ENCODE measurements at regions not wholly inside any gene's neighbourhood (a gene's known extent, or its start where the extent isn't known, plus 50 kb on each side); places are given as distances from the start of the nearest gene placed in this dataset.

- TF ChIP-seq, protein P1, sequence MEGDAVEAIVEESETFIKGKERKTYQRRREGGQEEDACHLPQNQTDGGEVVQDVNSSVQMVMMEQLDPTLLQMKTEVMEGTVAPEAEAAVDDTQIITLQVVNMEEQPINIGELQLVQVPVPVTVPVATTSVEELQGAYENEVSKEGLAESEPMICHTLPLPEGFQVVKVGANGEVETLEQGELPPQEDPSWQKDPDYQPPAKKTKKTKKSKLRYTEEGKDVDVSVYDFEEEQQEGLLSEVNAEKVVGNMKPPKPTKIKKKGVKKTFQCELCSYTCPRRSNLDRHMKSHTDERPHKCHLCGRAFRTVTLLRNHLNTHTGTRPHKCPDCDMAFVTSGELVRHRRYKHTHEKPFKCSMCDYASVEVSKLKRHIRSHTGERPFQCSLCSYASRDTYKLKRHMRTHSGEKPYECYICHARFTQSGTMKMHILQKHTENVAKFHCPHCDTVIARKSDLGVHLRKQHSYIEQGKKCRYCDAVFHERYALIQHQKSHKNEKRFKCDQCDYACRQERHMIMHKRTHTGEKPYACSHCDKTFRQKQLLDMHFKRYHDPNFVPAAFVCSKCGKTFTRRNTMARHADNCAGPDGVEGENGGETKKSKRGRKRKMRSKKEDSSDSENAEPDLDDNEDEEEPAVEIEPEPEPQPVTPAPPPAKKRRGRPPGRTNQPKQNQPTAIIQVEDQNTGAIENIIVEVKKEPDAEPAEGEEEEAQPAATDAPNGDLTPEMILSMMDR (conservative IDR thresholded peaks at IDR 0.05; ENCODE audit: low read depth, low read length) = no peak
- no peak overlapping the region for H3K4me3 ChIP-seq (ENCODE audit: low read length)
- no peak for DNase-seq (ENCODE audit: low read depth)
Observed at GRCh38 chr10:57815949-57816348, 451.7 kb downstream of the IPMK start.

GRCh38 chr10:57809961-57810360 lies 457.7 kb downstream of the IPMK start:
- TF ChIP-seq, protein P1 (conservative IDR thresholded peaks at IDR 0.05; ENCODE audit: low read depth, low read length) = no peak
- DNase-seq (ENCODE audit: low read depth) = no peak
- H3K4me3 ChIP-seq (ENCODE audit: low read length) = no peak overlapping the region

DNA sequence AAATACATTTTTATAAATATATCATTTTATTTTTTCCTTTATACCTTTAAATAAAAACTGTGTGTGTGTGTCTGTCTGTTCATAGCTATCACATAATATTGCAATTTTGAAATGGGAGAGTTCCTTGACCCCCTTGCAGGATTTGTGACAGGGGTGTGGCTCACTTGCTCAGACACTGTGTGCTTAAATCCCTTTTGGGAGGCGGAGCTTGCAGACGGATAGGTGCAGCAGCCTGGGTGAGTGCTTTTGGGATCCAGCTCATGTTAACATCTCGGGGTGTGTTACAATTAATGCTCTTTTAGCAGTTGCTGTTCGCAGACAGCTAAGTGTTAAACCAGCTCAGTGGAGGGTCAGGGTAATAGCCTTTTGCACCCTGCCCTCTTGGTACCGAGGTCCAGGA lies 459.8 kb downstream of the IPMK start:
- DNase-seq (ENCODE audit: low read depth) = no peak
- TF ChIP-seq, protein P1 (conservative IDR thresholded peaks at IDR 0.05; ENCODE audit: low read depth, low read length) = no peak

GRCh38 chr10:57806675-57807074 lies 461.0 kb downstream of the IPMK start:
- TF ChIP-seq, protein P1 (conservative IDR thresholded peaks at IDR 0.05; ENCODE audit: low read depth, low read length) = no peak

More for the DNA sequence above, 459.8 kb downstream of the IPMK start:
- H3K4me3 ChIP-seq (ENCODE audit: low read length) = no peak overlapping the region

DNA sequence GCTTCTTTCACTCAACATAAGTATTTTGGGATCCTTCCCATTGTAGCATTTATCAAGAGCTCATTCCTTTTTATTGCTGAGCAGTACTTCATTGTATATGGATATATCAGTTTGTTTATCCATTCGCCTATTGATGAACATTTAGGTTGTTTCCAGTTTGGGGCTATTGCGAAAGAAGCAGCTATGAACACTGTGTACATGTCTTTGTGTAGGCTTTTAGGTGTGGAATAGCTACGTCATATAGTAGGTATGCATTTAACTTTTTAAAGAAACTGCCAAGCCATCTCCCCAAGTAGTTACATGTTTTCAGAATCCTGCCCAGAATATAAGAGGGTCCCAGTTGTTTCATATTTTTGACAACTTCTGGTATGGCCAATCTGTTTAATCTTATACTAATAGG lies 468.1 kb downstream of the IPMK start:
- TF ChIP-seq, protein P1 (conservative IDR thresholded peaks at IDR 0.05; ENCODE audit: low read depth, low read length) = no peak
- DNase-seq (ENCODE audit: low read depth) = no peak
- no peak overlapping the region for H3K4me3 ChIP-seq (ENCODE audit: low read length)

More at GRCh38 chr10:57806675-57807074, 461.0 kb downstream of the IPMK start:
- DNase-seq (ENCODE audit: low read depth) = no peak
- H3K4me3 ChIP-seq (ENCODE audit: low read length) = no peak overlapping the region

DNA sequence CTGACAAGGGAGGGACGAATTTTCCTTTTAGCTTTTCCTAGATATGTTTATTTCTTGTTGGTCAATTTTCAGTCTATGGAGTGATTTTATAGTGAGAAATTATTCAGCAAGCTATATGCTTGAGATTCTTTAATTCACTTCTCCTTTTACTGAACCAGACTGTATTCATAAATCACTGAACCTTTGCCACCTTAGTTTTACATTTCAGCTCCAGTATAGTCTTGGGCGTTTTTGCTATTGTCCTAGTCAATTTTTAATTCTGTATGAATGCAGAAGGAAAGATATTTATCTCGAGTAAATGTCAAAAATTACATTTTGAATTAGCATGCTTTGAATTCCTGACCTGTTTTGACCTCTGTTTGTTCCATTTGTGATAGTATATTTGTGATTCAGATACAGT lies 468.9 kb downstream of the IPMK start:
- H3K4me3 ChIP-seq (ENCODE audit: low read length) = no peak overlapping the region
- no peak for DNase-seq (ENCODE audit: low read depth)
- TF ChIP-seq, protein P1 (conservative IDR thresholded peaks at IDR 0.05; ENCODE audit: low read depth, low read length) = no peak

DNA sequence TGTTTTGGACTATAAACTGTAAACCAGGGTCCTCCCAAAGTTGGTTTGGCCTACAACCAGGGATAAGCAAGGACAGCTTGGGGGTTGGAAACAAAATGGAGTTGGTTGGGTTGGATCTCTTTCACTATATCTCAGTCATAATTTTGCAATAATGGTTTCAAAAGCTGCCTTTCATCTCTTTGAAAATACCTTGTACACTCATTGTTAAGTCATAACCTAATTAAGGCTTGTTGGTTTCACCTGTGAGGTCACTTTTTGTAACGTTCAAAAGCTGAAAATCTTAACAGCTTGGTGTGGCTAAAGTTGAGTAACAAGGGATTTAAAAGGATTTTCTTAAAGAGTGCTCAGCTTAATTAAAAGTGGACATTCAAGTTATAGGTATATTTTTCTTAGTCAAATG lies 476.1 kb downstream of the IPMK start:
- TF ChIP-seq, protein P1 (conservative IDR thresholded peaks at IDR 0.05; ENCODE audit: low read depth, low read length) = no peak
- H3K4me3 ChIP-seq (ENCODE audit: low read length) = no peak overlapping the region
- no peak for DNase-seq (ENCODE audit: low read depth)
